HEK293 (cell line): ENCODE measurements at regions not wholly inside any gene's neighbourhood (a gene's known extent, or its start where the extent isn't known, plus 50 kb on each side); places are given as distances from the start of the nearest gene placed in this dataset.

Experiments used
- AEBP2 ChIP-seq: fragments of 450-650 bp; formaldehyde crosslinking; IDR thresholded peaks from 2 replicates; pipeline ENCODE4 v1.5.1; 2016; ENCODE audit warnings: missing biosample characterization, missing genetic modification characterization, borderline replicate concordance
- EGR2 ChIP-seq: fragments of 450-650 bp; formaldehyde crosslinking; IDR thresholded peaks from 2 replicates; pipeline ENCODE4 v1.5.1; 2016; ENCODE audit warnings: low read depth, missing biosample characterization, missing genetic modification characterization
- ELK4 ChIP-seq: IDR thresholded peaks from 2 replicates; pipeline ENCODE4 v1.6.1; 2011; ENCODE audit warnings: mild to moderate bottlenecking, low read depth, low read length, borderline replicate concordance
- FEZF1 ChIP-seq: fragments of 450-650 bp; formaldehyde crosslinking; IDR thresholded peaks from 2 replicates; pipeline ENCODE4 v1.5.1; 2016; ENCODE audit warnings: missing biosample characterization, missing genetic modification characterization
- GLIS1 ChIP-seq: fragments of 450-650 bp; formaldehyde crosslinking; IDR thresholded peaks from 2 replicates; pipeline ENCODE4 v1.5.1; 2016; ENCODE audit warnings: missing biosample characterization, missing genetic modification characterization
- GLIS2 ChIP-seq: fragments of 450-650 bp; formaldehyde crosslinking; IDR thresholded peaks from 2 replicates; pipeline ENCODE4 v1.5.1; 2016; ENCODE audit warnings: missing biosample characterization, missing genetic modification characterization
- REPIN1 ChIP-seq: fragments of 450-650 bp; formaldehyde crosslinking; IDR thresholded peaks from 2 replicates; pipeline ENCODE4 v1.5.1; 2017; ENCODE audit warnings: missing biosample characterization, missing genetic modification characterization, low read depth
- ZBTB20 ChIP-seq: fragments of 450-650 bp; formaldehyde crosslinking; IDR thresholded peaks from 2 replicates; pipeline ENCODE4 v1.5.1; 2016; ENCODE audit warnings: missing biosample characterization, missing genetic modification characterization
- ZFP3 ChIP-seq: fragments of 450-650 bp; formaldehyde crosslinking; IDR thresholded peaks from 2 replicates; pipeline ENCODE4 v1.5.1; 2016; ENCODE audit warnings: low read depth, missing biosample characterization, missing genetic modification characterization
- ZFP69B ChIP-seq: fragments of 450-650 bp; formaldehyde crosslinking; IDR thresholded peaks from 2 replicates; pipeline ENCODE4 v1.5.1; 2016; ENCODE audit warnings: missing biosample characterization, missing genetic modification characterization
- ZNF112 ChIP-seq: fragments of 450-650 bp; formaldehyde crosslinking; IDR thresholded peaks from 2 replicates; pipeline ENCODE4 v1.5.0; 2017; ENCODE audit warnings: missing biosample characterization, missing genetic modification characterization
- ZNF175 ChIP-seq: fragments of 450-650 bp; formaldehyde crosslinking; IDR thresholded peaks from 2 replicates; pipeline ENCODE4 v1.5.1; 2016; ENCODE audit warnings: missing biosample characterization, missing genetic modification characterization
- ZNF221 ChIP-seq: fragments of 450-650 bp; formaldehyde crosslinking; IDR thresholded peaks from 2 replicates; pipeline ENCODE4 v1.5.1; 2017; ENCODE audit warnings: missing biosample characterization, missing genetic modification characterization, borderline replicate concordance
- ZNF292 ChIP-seq: fragments of 450-650 bp; formaldehyde crosslinking; IDR thresholded peaks from 2 replicates; pipeline ENCODE4 v1.5.1; 2016; ENCODE audit warnings: low read depth, missing biosample characterization, missing genetic modification characterization, borderline replicate concordance
- ZNF311 ChIP-seq: fragments of 450-650 bp; formaldehyde crosslinking; IDR thresholded peaks from 2 replicates; pipeline ENCODE4 v1.5.1; 2017; ENCODE audit warnings: missing biosample characterization, missing genetic modification characterization, borderline replicate concordance
- ZNF398 ChIP-seq: fragments of 450-650 bp; formaldehyde crosslinking; IDR thresholded peaks from 2 replicates; pipeline ENCODE4 v1.5.1; 2017; ENCODE audit warnings: missing biosample characterization, missing genetic modification characterization
- ZNF404 ChIP-seq: fragments of 450-650 bp; formaldehyde crosslinking; IDR thresholded peaks from 2 replicates; pipeline ENCODE4 v1.5.1; 2017; ENCODE audit warnings: missing biosample characterization, missing genetic modification characterization
- ZNF449 ChIP-seq: fragments of 450-650 bp; formaldehyde crosslinking; IDR thresholded peaks from 2 replicates; pipeline ENCODE4 v1.5.1; 2017; ENCODE audit warnings: missing biosample characterization, mild to moderate bottlenecking, missing genetic modification characterization, moderate library complexity
- ZNF473 ChIP-seq: fragments of 450-650 bp; formaldehyde crosslinking; IDR thresholded peaks from 2 replicates; pipeline ENCODE4 v1.5.1; 2017; ENCODE audit warnings: missing biosample characterization, missing genetic modification characterization
- ZNF501 ChIP-seq: fragments of 450-650 bp; formaldehyde crosslinking; IDR thresholded peaks from 2 replicates; pipeline ENCODE4 v1.5.1; 2016; ENCODE audit warnings: missing biosample characterization, missing genetic modification characterization
- ZNF514 ChIP-seq: fragments of 450-650 bp; formaldehyde crosslinking; IDR thresholded peaks from 2 replicates; pipeline ENCODE4 v1.5.1; 2016; ENCODE audit warnings: missing biosample characterization, missing genetic modification characterization
- ZNF530 ChIP-seq: fragments of 450-650 bp; formaldehyde crosslinking; IDR thresholded peaks from 2 replicates; pipeline ENCODE4 v1.5.1; 2016; ENCODE audit warnings: low read depth, missing biosample characterization, missing genetic modification characterization
- ZNF555 ChIP-seq: fragments of 450-650 bp; formaldehyde crosslinking; conservative IDR thresholded peaks from 2 replicates; pipeline ENCODE4 v1.5.1; 2017; ENCODE audit warnings: missing biosample characterization, mild to moderate bottlenecking, missing genetic modification characterization, inconsistent platforms
- ZNF623 ChIP-seq: fragments of 450-650 bp; formaldehyde crosslinking; IDR thresholded peaks from 2 replicates; pipeline ENCODE4 v1.5.1; 2016; ENCODE audit warnings: missing biosample characterization, missing genetic modification characterization
- ZNF629 ChIP-seq: fragments of 450-650 bp; formaldehyde crosslinking; IDR thresholded peaks from 2 replicates; pipeline ENCODE4 v1.5.1; 2017; ENCODE audit warnings: missing biosample characterization, missing genetic modification characterization
- ZNF704 ChIP-seq: fragments of 450-650 bp; formaldehyde crosslinking; IDR thresholded peaks from 2 replicates; pipeline ENCODE4 v1.5.1; 2016; ENCODE audit warnings: missing biosample characterization, missing genetic modification characterization
- ZNF76 ChIP-seq: fragments of 450-650 bp; formaldehyde crosslinking; IDR thresholded peaks from 2 replicates; pipeline ENCODE4; 2016; ENCODE audit warnings: low read depth, missing biosample characterization, missing genetic modification characterization, borderline replicate concordance
- ZNF776 ChIP-seq: fragments of 450-650 bp; formaldehyde crosslinking; IDR thresholded peaks from 2 replicates; pipeline ENCODE4 v1.5.0; 2017; ENCODE audit warnings: missing biosample characterization, missing genetic modification characterization, borderline replicate concordance
- ZNF785 ChIP-seq: fragments of 450-650 bp; formaldehyde crosslinking; IDR thresholded peaks from 2 replicates; pipeline ENCODE4 v1.5.1; 2016; ENCODE audit warnings: missing biosample characterization, missing genetic modification characterization
- ZNF791 ChIP-seq: fragments of 450-650 bp; formaldehyde crosslinking; IDR thresholded peaks from 2 replicates; pipeline ENCODE4 v1.5.1; 2016; ENCODE audit warnings: missing biosample characterization, missing genetic modification characterization
- ZSCAN18 ChIP-seq: fragments of 450-650 bp; formaldehyde crosslinking; IDR thresholded peaks from 2 replicates; pipeline ENCODE4 v1.5.1; 2016; ENCODE audit warnings: missing biosample characterization, missing genetic modification characterization
- ZSCAN23 ChIP-seq: fragments of 450-650 bp; formaldehyde crosslinking; IDR thresholded peaks from 2 replicates; pipeline ENCODE4 v1.5.1; 2016; ENCODE audit warnings: missing biosample characterization, missing genetic modification characterization
- ZXDB ChIP-seq: fragments of 450-650 bp; formaldehyde crosslinking; IDR thresholded peaks from 2 replicates; pipeline ENCODE4 v1.5.1; 2016; ENCODE audit warnings: missing biosample characterization, missing genetic modification characterization

- TF ChIP-seq ZBTB20 (tag by site-specific recombination) = no peak
- TF ChIP-seq GLIS1 (tag by site-specific recombination) = 0 out of 2 replicates have a peak, but pooled peaks have one; percentile 29
- no peak for TF ChIP-seq ZNF473
- no peak for TF ChIP-seq ZSCAN18
- no peak for TF ChIP-seq ZNF785 (tag by site-specific recombination)
- no peak for TF ChIP-seq ELK4
- TF ChIP-seq ZNF175 (tag by site-specific recombination) = no peak
- TF ChIP-seq ZNF404 (tag by site-specific recombination) = no peak
- no peak for TF ChIP-seq AEBP2
- TF ChIP-seq ZNF776 (tag by site-specific recombination) = no peak
- no peak for TF ChIP-seq ZNF629
- TF ChIP-seq ZNF112 (tag by site-specific recombination) = no peak
- TF ChIP-seq GLIS2 = no peak
- no peak for TF ChIP-seq ZNF76 (tag by site-specific recombination)
- no peak for TF ChIP-seq ZXDB (tag by site-specific recombination)
- TF ChIP-seq FEZF1 (tag by site-specific recombination) = peak; percentile 73; the same call in 1 of the 2 replicates
- no peak for TF ChIP-seq ZNF704 (tag by site-specific recombination)
- no peak for TF ChIP-seq ZFP69B
- no peak for TF ChIP-seq ZNF514 (tag by site-specific recombination)
- TF ChIP-seq ZNF292 = no peak
- TF ChIP-seq ZNF555 (tag by site-specific recombination) = no peak
- TF ChIP-seq ZFP3 (tag by site-specific recombination) = no peak
- TF ChIP-seq REPIN1 (tag by site-specific recombination) = no peak
- no peak for TF ChIP-seq ZNF221 (tag by site-specific recombination)
- no peak for TF ChIP-seq EGR2
- TF ChIP-seq ZNF530 (tag by site-specific recombination) = no peak
- TF ChIP-seq ZNF311 = no peak
- TF ChIP-seq ZNF449 = no peak
- no peak for TF ChIP-seq ZNF623
- no peak for TF ChIP-seq ZNF398
- no peak for TF ChIP-seq ZSCAN23 (tag by site-specific recombination)
- TF ChIP-seq ZNF791 (tag by site-specific recombination) = no peak
- TF ChIP-seq ZNF501 (tag by site-specific recombination) = no peak
Observed at GRCh38 chr10:8298896-8299570, 244.5 kb downstream of the GATA3 start (continued).
